ENCODE measurements at regions not wholly inside any gene's neighbourhood (a gene's known extent, or its start where the extent isn't known, plus 50 kb on each side); places are given as distances from the start of the nearest gene placed in this dataset.

DNA sequence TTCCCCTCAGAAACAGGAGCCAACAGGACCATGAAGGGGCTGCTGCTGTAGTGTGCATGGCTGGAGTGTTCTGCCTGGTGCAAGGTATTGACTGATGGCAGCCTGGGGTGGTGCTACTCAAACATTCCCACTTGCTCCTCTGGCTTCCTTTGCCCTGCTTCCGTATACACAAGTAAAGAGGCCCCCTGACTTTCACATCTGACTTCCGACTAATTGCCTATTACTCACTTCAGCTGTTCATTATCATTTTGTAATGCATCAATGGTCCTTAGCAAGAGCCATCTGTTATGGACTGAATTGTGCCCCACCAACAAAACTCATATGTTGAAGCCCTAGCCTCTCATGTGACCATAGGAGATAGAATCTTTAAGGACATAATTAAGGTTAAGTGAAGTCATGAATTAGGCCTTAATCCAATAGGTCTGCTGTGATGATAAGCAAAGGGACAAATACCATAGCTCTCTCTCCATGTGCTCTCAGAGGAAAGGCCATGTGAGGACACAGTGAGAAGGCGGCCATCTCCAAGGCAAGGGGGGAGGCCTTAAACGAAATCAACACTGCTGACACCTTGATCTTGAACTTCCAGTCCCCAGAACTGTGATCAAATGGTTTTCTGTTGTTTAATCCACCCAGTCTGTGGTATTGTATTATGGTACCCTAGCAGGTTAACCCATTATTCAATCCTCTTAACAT, 122.5 kb upstream of the CLNK start:
- Histone ChIP-seq H2AFZ (no peak overlapping the region), H3K4me1 (no peaks in the 10 kb centered on the region), H3K4me2 (ENCODE audit: low read length) (no peak overlapping the region), H3K27ac (no peak overlapping the region), H3K4me3 (ENCODE audit: low read depth, low read length) (no peak overlapping the region), H3K36me3 (ENCODE audit: control insufficient read depth, insufficient read depth, low read length) (no peaks in the 10 kb centered on the region), H3K9ac (no peak overlapping the region), H3K27me3 (ENCODE audit: control insufficient read depth, insufficient read depth, low read length) (no peaks in the 10 kb centered on the region), H3K79me2 (no peaks in the 10 kb centered on the region), H3K9me3 (ENCODE audit: control insufficient read depth, low read length) (no peaks in the 10 kb centered on the region)
- TF ChIP-seq, protein P1, sequence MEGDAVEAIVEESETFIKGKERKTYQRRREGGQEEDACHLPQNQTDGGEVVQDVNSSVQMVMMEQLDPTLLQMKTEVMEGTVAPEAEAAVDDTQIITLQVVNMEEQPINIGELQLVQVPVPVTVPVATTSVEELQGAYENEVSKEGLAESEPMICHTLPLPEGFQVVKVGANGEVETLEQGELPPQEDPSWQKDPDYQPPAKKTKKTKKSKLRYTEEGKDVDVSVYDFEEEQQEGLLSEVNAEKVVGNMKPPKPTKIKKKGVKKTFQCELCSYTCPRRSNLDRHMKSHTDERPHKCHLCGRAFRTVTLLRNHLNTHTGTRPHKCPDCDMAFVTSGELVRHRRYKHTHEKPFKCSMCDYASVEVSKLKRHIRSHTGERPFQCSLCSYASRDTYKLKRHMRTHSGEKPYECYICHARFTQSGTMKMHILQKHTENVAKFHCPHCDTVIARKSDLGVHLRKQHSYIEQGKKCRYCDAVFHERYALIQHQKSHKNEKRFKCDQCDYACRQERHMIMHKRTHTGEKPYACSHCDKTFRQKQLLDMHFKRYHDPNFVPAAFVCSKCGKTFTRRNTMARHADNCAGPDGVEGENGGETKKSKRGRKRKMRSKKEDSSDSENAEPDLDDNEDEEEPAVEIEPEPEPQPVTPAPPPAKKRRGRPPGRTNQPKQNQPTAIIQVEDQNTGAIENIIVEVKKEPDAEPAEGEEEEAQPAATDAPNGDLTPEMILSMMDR (IDR thresholded peaks at IDR 0.05), result no peak

DNA sequence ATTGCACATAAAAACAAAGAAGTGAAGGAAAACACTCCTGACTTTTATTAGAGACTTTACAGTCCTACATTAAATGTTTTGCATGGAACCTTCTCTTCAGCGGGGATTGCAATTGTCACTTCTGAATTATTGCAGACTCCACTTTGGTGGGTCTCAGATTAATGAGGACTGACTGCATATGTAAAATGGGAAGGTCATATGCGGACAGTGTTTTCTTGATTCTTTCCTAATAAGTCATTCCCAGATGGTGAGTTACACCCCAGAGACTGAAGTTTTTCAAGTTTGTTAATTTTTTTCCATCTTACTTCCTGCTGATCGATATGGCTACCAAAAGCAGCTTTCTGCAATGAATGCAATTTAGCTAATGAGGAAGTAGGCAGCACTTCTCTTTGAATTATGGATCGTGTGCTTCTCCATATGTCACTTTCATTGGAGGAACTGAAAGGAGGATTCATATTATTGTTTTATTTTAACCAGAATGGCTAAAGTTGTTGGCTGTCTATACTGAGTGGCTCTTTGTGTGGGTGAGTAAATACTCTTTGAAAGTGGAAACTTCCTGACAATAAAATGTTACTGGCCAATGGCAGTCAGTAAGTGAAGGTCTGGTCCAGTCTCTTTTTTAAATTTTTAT, 119.3 kb upstream of the CLNK start:
- no peaks in the 10 kb centered on the region for H3K27me3 ChIP-seq (ENCODE audit: control insufficient read depth, insufficient read depth, low read length)
- H3K79me2 ChIP-seq, result no peaks in the 10 kb centered on the region
- H3K36me3 ChIP-seq (ENCODE audit: control insufficient read depth, insufficient read depth, low read length), result no peaks in the 10 kb centered on the region
- H3K9me3 ChIP-seq (ENCODE audit: control insufficient read depth, low read length), result no peaks in the 10 kb centered on the region
- TF ChIP-seq, protein P1 (IDR thresholded peaks at IDR 0.05), result no peak
- H3K27ac ChIP-seq, result no peak overlapping the region
- H3K9ac ChIP-seq, result no peak overlapping the region
- no peak overlapping the region for H3K4me2 ChIP-seq (ENCODE audit: low read length)
- no peak overlapping the region for H3K4me3 ChIP-seq (ENCODE audit: low read depth, low read length)
- no peak overlapping the region for H2AFZ ChIP-seq
- no peaks in the 10 kb centered on the region for H3K4me1 ChIP-seq

DNA sequence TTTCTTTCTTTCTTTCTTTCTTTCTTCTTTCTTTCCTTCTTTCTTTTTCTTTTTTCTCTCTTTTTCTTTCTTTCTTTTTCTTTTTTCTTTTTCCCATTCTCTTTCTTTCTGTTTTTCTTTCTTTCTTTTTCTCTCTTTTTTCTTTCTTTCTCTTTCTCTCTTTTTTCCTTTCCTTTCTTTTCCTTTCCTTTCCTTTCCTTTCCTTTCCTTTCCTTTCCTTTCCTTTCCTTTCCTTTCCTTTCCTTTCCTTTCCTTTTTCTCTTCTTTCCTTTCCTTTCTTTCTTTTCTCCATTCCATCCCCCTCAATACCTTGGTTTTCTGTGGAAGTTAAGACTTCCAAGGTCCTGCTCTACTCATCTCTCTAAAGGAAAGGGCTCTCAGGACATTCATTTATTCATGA, 102.8 kb upstream of the CLNK start:
- Histone ChIP-seq H2AFZ (no peak overlapping the region), H3K9ac (no peak overlapping the region), H3K4me1 (no peaks in the 10 kb centered on the region), H3K36me3 (ENCODE audit: control insufficient read depth, insufficient read depth, low read length) (no peaks in the 10 kb centered on the region), H3K27me3 (ENCODE audit: control insufficient read depth, insufficient read depth, low read length) (no peaks in the 10 kb centered on the region), H3K27ac (no peak overlapping the region), H3K79me2 (no peaks in the 10 kb centered on the region), H3K4me3 (ENCODE audit: low read depth, low read length) (no peak overlapping the region), H3K4me2 (ENCODE audit: low read length) (no peak overlapping the region), H3K9me3 (ENCODE audit: control insufficient read depth, low read length) (no peaks in the 10 kb centered on the region)
- TF ChIP-seq, protein P1 (IDR thresholded peaks at IDR 0.05), result no peak

DNA sequence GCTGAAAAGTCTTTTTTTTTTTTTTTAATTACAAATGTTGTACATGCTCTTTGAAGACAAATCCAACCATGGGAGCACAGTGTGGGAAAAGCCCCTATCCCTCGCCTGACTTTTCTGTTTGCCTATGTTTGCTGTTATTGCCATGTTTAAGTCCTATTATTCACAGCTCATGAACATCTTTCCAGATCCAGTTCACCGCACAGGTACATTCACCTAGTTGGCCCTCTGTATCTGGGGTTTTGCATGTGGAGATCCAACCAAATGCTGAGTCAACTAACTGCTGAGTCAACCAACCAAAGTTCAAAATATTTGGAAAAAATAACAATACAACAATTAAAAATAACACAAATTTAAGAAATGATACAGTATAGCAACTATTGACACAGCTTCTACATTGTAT, 100.1 kb upstream of the CLNK start:
- H3K79me2 ChIP-seq, result no peaks in the 10 kb centered on the region
- no peaks in the 10 kb centered on the region for H3K36me3 ChIP-seq (ENCODE audit: control insufficient read depth, insufficient read depth, low read length)

More for the DNA sequence above, 100.1 kb upstream of the CLNK start:
- no peak overlapping the region for H3K27ac ChIP-seq
- no peaks in the 10 kb centered on the region for H3K9me3 ChIP-seq (ENCODE audit: control insufficient read depth, low read length)
- no peak overlapping the region for H3K4me3 ChIP-seq (ENCODE audit: low read depth, low read length)
- H3K4me2 ChIP-seq (ENCODE audit: low read length), result no peak overlapping the region
- H3K27me3 ChIP-seq (ENCODE audit: control insufficient read depth, insufficient read depth, low read length), result no peaks in the 10 kb centered on the region
- TF ChIP-seq, protein P1 (IDR thresholded peaks at IDR 0.05), result no peak
- H2AFZ ChIP-seq, result no peak overlapping the region
- H3K9ac ChIP-seq, result no peak overlapping the region
- no peaks in the 10 kb centered on the region for H3K4me1 ChIP-seq
